ENCODE measurements at regions not wholly inside any gene's neighbourhood (a gene's known extent, or its start where the extent isn't known, plus 50 kb on each side); places are given as distances from the start of the nearest gene placed in this dataset.

- DNase-seq: no peak
Measured at GRCh38 chr5:155299386-155300005, 285.9 kb downstream of the KIF4B start.

- no peak for DNase-seq
Measured at GRCh38 chr5:155303120-155303519, 289.6 kb downstream of the KIF4B start.

- no peak for DNase-seq
Measured at GRCh38 chr5:155307229-155307628, 293.7 kb downstream of the KIF4B start.

GRCh38 chr5:155308289-155308688 lies 294.7 kb downstream of the KIF4B start:
- no peak for DNase-seq

GRCh38 chr5:155309021-155309746 lies 295.6 kb downstream of the KIF4B start:
- DNase-seq: no peak

- DNase-seq: no peak
Measured at GRCh38 chr5:155311721-155312120, 298.2 kb downstream of the KIF4B start.

- no peak for DNase-seq
Measured at GRCh38 chr5:155313518-155313917, 300.0 kb downstream of the KIF4B start.

- DNase-seq: no peak
Measured at GRCh38 chr5:155316070-155316714, 302.6 kb downstream of the KIF4B start.

- DNase-seq: no peak
Measured at GRCh38 chr5:155332618-155333017, 319.1 kb downstream of the KIF4B start.

- DNase-seq: no peak
Measured at GRCh38 chr5:155342956-155343355, 329.4 kb downstream of the KIF4B start.

- DNase-seq: no peak
Measured at GRCh38 chr5:155343468-155343867, 329.9 kb downstream of the KIF4B start.

- DNase-seq: no peak
Measured at GRCh38 chr5:155353231-155353630, 339.7 kb downstream of the KIF4B start.

GRCh38 chr5:155366096-155366495 lies 352.5 kb downstream of the KIF4B start:
- DNase-seq: no peak

GRCh38 chr5:155367841-155368240 lies 354.3 kb downstream of the KIF4B start:
- no peak for DNase-seq

- no peak for DNase-seq
Measured at GRCh38 chr5:155368490-155368889, 354.9 kb downstream of the KIF4B start.

- DNase-seq: no peak
Measured at GRCh38 chr5:155380480-155380879, 366.9 kb downstream of the KIF4B start.

GRCh38 chr5:155381654-155382053 lies 368.1 kb downstream of the KIF4B start:
- no peak for DNase-seq

GRCh38 chr5:155389498-155389897 lies 375.9 kb downstream of the KIF4B start:
- DNase-seq: no peak

GRCh38 chr5:155394727-155395126 lies 381.2 kb downstream of the KIF4B start:
- DNase-seq: no peak

- DNase-seq: no peak
Measured at GRCh38 chr5:155402927-155403640, 389.5 kb downstream of the KIF4B start.

GRCh38 chr5:155406815-155407214 lies 393.3 kb downstream of the KIF4B start:
- DNase-seq: no peak

- DNase-seq: no peak
Measured at GRCh38 chr5:155408465-155408864, 394.9 kb downstream of the KIF4B start.

GRCh38 chr5:155416765-155417164 lies 403.2 kb downstream of the KIF4B start:
- no peak for DNase-seq
